H1 (cell line): ENCODE measurements at regions not wholly inside any gene's neighbourhood (a gene's known extent, or its start where the extent isn't known, plus 50 kb on each side); places are given as distances from the start of the nearest gene placed in this dataset.

ENCODE experiments used
- CHD2 ChIP-seq: IDR thresholded peaks from 2 replicates; pipeline ENCODE4 v1.6.1; 2012; ENCODE audit warnings: low read length, improper control_type of control experiment
- EP300 ChIP-seq, 2 experiments: IDR thresholded peaks; 1 replicate in 1 of 2; 2 replicates in 1 of 2; pipeline ENCODE4 v1.6.1; 2011 to 2012; ENCODE audit warnings: low read depth in 2 of 2, low read length in 2 of 2, mild to moderate bottlenecking in 2 of 2, borderline replicate concordance in 1 of 2, inconsistent platforms in 1 of 2, moderate library complexity in 1 of 2
- GABPA ChIP-seq: IDR thresholded peaks from 2 replicates; pipeline ENCODE4 v1.6.1; 2011; ENCODE audit warnings: mild to moderate bottlenecking, low read length, moderate library complexity, borderline replicate concordance; ENCODE audit not compliant: insufficient read depth
- JUND ChIP-seq: IDR thresholded peaks from 2 replicates; pipeline ENCODE4 v1.6.1; 2011; ENCODE audit warnings: mild to moderate bottlenecking, improper control_type of control experiment, low read length
- POU5F1 ChIP-seq: IDR thresholded peaks from 2 replicates; pipeline ENCODE4 v1.6.1; 2011; ENCODE audit warnings: low read depth, mild to moderate bottlenecking, low read length, moderate library complexity
- SUZ12 ChIP-seq: fragments of 200-600 bp; sonication (generic); IDR thresholded peaks from 2 replicates; pipeline ENCODE4 v1.6.1; 2012; ENCODE audit warnings: mild to moderate bottlenecking, inconsistent platforms, low read length, moderate library complexity, mixed read lengths
- TF ChIP-seq, protein P1 (sequence below): IDR thresholded peaks from 2 replicates; pipeline ENCODE4 v1.6.1; 2012; ENCODE audit warnings: low read length, inconsistent platforms
- TF ChIP-seq, protein P2 (sequence below): IDR thresholded peaks from 2 replicates; pipeline ENCODE4 v1.6.1; 2012; ENCODE audit warnings: inconsistent platforms

DNA sequence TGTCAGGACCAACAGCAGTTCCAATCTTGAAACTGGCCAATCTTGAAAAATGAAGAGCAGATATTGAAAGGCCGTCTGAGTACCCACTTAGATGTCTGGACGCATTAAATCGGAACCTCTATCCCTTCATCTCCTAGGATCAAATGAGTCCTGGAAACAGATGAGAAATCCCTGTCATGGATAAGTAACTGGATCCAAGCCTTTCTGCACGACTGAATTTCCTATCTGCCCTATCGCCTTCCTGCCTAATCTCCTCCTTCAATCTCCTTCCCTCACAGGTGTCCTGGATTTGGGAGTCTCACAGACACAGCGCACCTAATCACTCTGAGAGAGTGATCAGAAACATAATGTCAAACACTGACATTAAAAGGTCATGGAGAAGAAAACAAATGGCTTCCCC lies 245.2 kb upstream of the PRSS58 start (continued):
- no peak for TF ChIP-seq GABPA
- TF ChIP-seq, protein P1, sequence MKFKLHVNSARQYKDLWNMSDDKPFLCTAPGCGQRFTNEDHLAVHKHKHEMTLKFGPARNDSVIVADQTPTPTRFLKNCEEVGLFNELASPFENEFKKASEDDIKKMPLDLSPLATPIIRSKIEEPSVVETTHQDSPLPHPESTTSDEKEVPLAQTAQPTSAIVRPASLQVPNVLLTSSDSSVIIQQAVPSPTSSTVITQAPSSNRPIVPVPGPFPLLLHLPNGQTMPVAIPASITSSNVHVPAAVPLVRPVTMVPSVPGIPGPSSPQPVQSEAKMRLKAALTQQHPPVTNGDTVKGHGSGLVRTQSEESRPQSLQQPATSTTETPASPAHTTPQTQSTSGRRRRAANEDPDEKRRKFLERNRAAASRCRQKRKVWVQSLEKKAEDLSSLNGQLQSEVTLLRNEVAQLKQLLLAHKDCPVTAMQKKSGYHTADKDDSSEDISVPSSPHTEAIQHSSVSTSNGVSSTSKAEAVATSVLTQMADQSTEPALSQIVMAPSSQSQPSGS = no peak
- no peak for TF ChIP-seq CHD2
- TF ChIP-seq EP300 (IDR thresholded peaks at IDR 0.05; ENCODE audit: borderline replicate concordance in 1 of 2, low read depth in 2 of 2, low read length in 2 of 2) = no peak
- TF ChIP-seq JUND = no peak
- TF ChIP-seq SUZ12 = no peak
- TF ChIP-seq, protein P2, sequence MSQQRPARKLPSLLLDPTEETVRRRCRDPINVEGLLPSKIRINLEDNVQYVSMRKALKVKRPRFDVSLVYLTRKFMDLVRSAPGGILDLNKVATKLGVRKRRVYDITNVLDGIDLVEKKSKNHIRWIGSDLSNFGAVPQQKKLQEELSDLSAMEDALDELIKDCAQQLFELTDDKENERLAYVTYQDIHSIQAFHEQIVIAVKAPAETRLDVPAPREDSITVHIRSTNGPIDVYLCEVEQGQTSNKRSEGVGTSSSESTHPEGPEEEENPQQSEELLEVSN = no peak
- TF ChIP-seq POU5F1 = no peak
